ENCODE measurements at regions not wholly inside any gene's neighbourhood (a gene's known extent, or its start where the extent isn't known, plus 50 kb on each side); places are given as distances from the start of the nearest gene placed in this dataset.

GRCh38 chr20:57896563-57896962, 186.7 kb upstream of the PMEPA1 start:
- Histone ChIP-seq H3K4me1 (ENCODE audit: control insufficient read depth in 3 of 3, insufficient read depth in 2 of 3, low read depth in 1 of 3, low read length in 2 of 3) (peaks cover 0 to 12% (median 0%) of the 10 kb centered on the region in 3 donors), H3K27me3 (ENCODE audit: control insufficient read depth in 3 of 3, insufficient read depth in 3 of 3, low read length in 3 of 3) (no peaks in the 10 kb centered on the region), H3K4me3 (ENCODE audit: low read depth in 1 of 3, low read length in 3 of 3) (no peak overlapping the region), H3K36me3 (ENCODE audit: control insufficient read depth in 3 of 3, insufficient read depth in 2 of 3, low read depth in 1 of 3, low read length in 3 of 3) (no peaks in the 10 kb centered on the region), H3K27ac (ENCODE audit: low read depth in 1 of 3, low read length in 2 of 3) (no peak overlapping the region), H3K9me3 (ENCODE audit: control insufficient read depth in 2 of 2, insufficient read depth in 1 of 2, low read depth in 1 of 2, low read length in 1 of 2) (no peaks in the 10 kb centered on the region)
- 13 to 55% (median 52%) methylated on average over 6 of the region's 6 CpGs for WGBS, 3 donors
- FAIRE-seq, result no peak
- DNase-seq, result no peak

DNA sequence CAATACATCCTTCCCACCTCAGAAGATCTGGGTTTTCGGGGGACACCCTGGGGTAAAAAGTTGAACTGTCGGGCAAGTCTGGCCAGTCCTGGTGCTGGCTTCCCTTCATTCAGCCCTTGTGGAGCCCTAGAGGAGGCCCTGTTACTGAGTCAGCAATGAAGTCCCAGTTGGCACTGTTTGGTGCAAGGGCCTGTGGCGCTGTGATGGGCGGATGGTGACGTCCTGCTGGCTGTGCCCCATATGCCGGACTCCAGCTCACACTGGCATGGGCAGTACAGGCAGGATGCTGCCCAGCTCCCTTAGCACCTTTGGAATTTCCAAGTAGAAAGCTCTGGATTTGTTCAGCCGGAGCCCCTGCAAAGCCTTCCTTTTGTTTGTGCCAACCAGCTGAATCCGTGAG, 186.2 kb upstream of the PMEPA1 start:
- Histone ChIP-seq H3K9me3 (ENCODE audit: control insufficient read depth in 2 of 2, insufficient read depth in 1 of 2, low read depth in 1 of 2, low read length in 1 of 2) (no peaks in the 10 kb centered on the region), H3K4me3 (ENCODE audit: low read depth in 1 of 3, low read length in 3 of 3) (no peak overlapping the region), H3K36me3 (ENCODE audit: control insufficient read depth in 3 of 3, insufficient read depth in 2 of 3, low read depth in 1 of 3, low read length in 3 of 3) (no peaks in the 10 kb centered on the region), H3K27me3 (ENCODE audit: control insufficient read depth in 3 of 3, insufficient read depth in 3 of 3, low read length in 3 of 3) (no peaks in the 10 kb centered on the region), H3K4me1 (ENCODE audit: control insufficient read depth in 3 of 3, insufficient read depth in 2 of 3, low read depth in 1 of 3, low read length in 2 of 3) (peaks cover 0 to 12% (median 0%) of the 10 kb centered on the region in 3 donors), H3K27ac (ENCODE audit: low read depth in 1 of 3, low read length in 2 of 3) (no peak overlapping the region)
- WGBS, 3 donors, result 86 to 93% (median 88%) methylated on average over 8 of the region's 8 CpGs
- no peak for FAIRE-seq
- no peak for DNase-seq

DNA sequence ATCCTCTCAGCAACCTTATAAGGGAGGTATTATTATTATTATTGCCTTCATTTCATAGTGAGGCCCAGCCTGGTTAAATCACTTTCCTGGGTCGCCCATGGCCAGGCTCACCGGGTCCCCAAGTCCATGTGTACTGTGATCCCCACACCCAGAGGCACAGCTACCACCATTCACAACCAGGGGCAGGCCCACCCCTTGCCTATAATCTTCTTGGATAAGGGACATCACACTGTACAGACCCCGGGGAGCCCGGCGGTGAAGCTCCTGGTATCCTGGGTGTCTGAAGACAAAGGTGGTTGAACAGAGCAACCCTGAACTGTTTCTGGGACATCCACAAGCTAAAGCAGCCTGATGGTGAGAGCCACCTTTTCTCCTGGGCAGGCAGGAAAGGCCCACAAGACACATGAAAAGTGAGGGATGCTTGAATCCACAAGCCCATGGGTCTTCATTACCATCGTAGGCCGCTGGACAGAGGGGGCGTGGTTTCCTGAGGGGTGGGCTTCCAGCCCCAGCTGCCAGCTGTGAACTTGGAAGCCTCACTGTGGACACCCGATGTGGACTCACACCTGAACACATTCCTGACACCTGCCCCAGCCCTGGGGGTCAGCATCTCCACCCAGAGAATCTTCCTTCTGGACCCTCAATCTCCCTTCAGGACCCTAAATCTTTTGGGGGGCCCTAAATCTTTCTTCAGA, 185.5 kb upstream of the PMEPA1 start:
- peaks cover 0 to 12% (median 0%) of the 10 kb centered on the region in 3 donors for H3K4me1 ChIP-seq (ENCODE audit: control insufficient read depth in 3 of 3, insufficient read depth in 2 of 3, low read depth in 1 of 3, low read length in 2 of 3)
- DNase-seq, result no peak
- H3K27me3 ChIP-seq (ENCODE audit: control insufficient read depth in 3 of 3, insufficient read depth in 3 of 3, low read length in 3 of 3), result no peaks in the 10 kb centered on the region
- no peaks in the 10 kb centered on the region for H3K36me3 ChIP-seq (ENCODE audit: control insufficient read depth in 3 of 3, insufficient read depth in 2 of 3, low read depth in 1 of 3, low read length in 3 of 3)
- WGBS, 3 donors, result 87 to 92% (median 89%) methylated on average over 9 of the region's 9 CpGs
- no peak for FAIRE-seq
- no peak overlapping the region for H3K4me3 ChIP-seq (ENCODE audit: low read depth in 1 of 3, low read length in 3 of 3)
- no peaks in the 10 kb centered on the region for H3K9me3 ChIP-seq (ENCODE audit: control insufficient read depth in 2 of 2, insufficient read depth in 1 of 2, low read depth in 1 of 2, low read length in 1 of 2)
- H3K27ac ChIP-seq (ENCODE audit: low read depth in 1 of 3, low read length in 2 of 3), result no peak overlapping the region

GRCh38 chr20:57894522-57894921, 184.7 kb upstream of the PMEPA1 start:
- Histone ChIP-seq H3K4me3 (ENCODE audit: low read depth in 1 of 3, low read length in 3 of 3) (no peak overlapping the region), H3K27me3 (ENCODE audit: control insufficient read depth in 3 of 3, insufficient read depth in 3 of 3, low read length in 3 of 3) (no peaks in the 10 kb centered on the region), H3K27ac (ENCODE audit: low read depth in 1 of 3, low read length in 2 of 3) (no peak overlapping the region), H3K9me3 (ENCODE audit: control insufficient read depth in 2 of 2, insufficient read depth in 1 of 2, low read depth in 1 of 2, low read length in 1 of 2) (no peaks in the 10 kb centered on the region), H3K4me1 (ENCODE audit: control insufficient read depth in 3 of 3, insufficient read depth in 2 of 3, low read depth in 1 of 3, low read length in 2 of 3) (peaks cover 0 to 12% (median 0%) of the 10 kb centered on the region in 3 donors), H3K36me3 (ENCODE audit: control insufficient read depth in 3 of 3, insufficient read depth in 2 of 3, low read depth in 1 of 3, low read length in 3 of 3) (no peaks in the 10 kb centered on the region)
- FAIRE-seq (no peak), DNase-seq (no peak)

GRCh38 chr20:57894096-57894495, 184.3 kb upstream of the PMEPA1 start:
- WGBS, 3 donors, result 89 to 94% (median 89%) methylated on average over 10 of the region's 10 CpGs
- DNase-seq, result no peak

GRCh38 chr20:57893366-57893999, 183.7 kb upstream of the PMEPA1 start:
- 88 to 91% (median 89%) methylated on average over 16 of the region's 16 CpGs for WGBS, 3 donors
- no peaks in the 10 kb centered on the region for H3K9me3 ChIP-seq (ENCODE audit: control insufficient read depth in 2 of 2, insufficient read depth in 1 of 2, low read depth in 1 of 2, low read length in 1 of 2)
- peaks cover 0 to 12% (median 0%) of the 10 kb centered on the region in 3 donors for H3K4me1 ChIP-seq (ENCODE audit: control insufficient read depth in 3 of 3, insufficient read depth in 2 of 3, low read depth in 1 of 3, low read length in 2 of 3)
- no peaks in the 10 kb centered on the region for H3K27me3 ChIP-seq (ENCODE audit: control insufficient read depth in 3 of 3, insufficient read depth in 3 of 3, low read length in 3 of 3)
- no peak overlapping the region for H3K4me3 ChIP-seq (ENCODE audit: low read depth in 1 of 3, low read length in 3 of 3)
- DNase-seq (no peak), FAIRE-seq (no peak)
- H3K27ac ChIP-seq (ENCODE audit: low read depth in 1 of 3, low read length in 2 of 3), result no peak overlapping the region
- H3K36me3 ChIP-seq (ENCODE audit: control insufficient read depth in 3 of 3, insufficient read depth in 2 of 3, low read depth in 1 of 3, low read length in 3 of 3), result no peaks in the 10 kb centered on the region

More at GRCh38 chr20:57894096-57894495, 184.3 kb upstream of the PMEPA1 start:
- H3K9me3 ChIP-seq (ENCODE audit: control insufficient read depth in 2 of 2, insufficient read depth in 1 of 2, low read depth in 1 of 2, low read length in 1 of 2), result no peaks in the 10 kb centered on the region
- H3K36me3 ChIP-seq (ENCODE audit: control insufficient read depth in 3 of 3, insufficient read depth in 2 of 3, low read depth in 1 of 3, low read length in 3 of 3), result no peaks in the 10 kb centered on the region
- FAIRE-seq, result no peak
- H3K4me3 ChIP-seq (ENCODE audit: low read depth in 1 of 3, low read length in 3 of 3), result no peak overlapping the region
- H3K27ac ChIP-seq (ENCODE audit: low read depth in 1 of 3, low read length in 2 of 3), result no peak overlapping the region
- no peaks in the 10 kb centered on the region for H3K27me3 ChIP-seq (ENCODE audit: control insufficient read depth in 3 of 3, insufficient read depth in 3 of 3, low read length in 3 of 3)
- peaks cover 0 to 12% (median 0%) of the 10 kb centered on the region in 3 donors for H3K4me1 ChIP-seq (ENCODE audit: control insufficient read depth in 3 of 3, insufficient read depth in 2 of 3, low read depth in 1 of 3, low read length in 2 of 3)

DNA sequence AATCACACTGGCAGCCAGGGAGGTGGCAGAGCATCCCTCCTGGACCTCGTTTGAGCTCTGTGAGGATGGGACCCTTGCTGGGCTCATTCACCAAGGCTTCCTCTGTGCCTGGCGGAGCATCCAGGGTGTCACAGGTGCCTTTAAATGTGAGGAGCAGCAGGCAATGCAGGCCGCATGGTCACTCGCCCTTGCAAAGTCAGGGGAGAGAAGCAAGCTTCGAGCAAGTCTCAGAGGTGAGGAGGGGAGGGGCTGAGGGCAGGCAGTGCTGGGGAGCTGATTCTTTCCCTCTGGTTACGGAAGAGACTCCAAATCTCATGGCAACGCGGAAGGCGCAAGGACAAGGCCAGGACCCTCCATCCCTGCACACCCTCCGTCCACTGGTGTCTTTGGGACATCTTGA, 182.7 kb upstream of the PMEPA1 start:
- no peaks in the 10 kb centered on the region for H3K9me3 ChIP-seq (ENCODE audit: control insufficient read depth in 2 of 2, insufficient read depth in 1 of 2, low read depth in 1 of 2, low read length in 1 of 2)
- H3K27me3 ChIP-seq (ENCODE audit: control insufficient read depth in 3 of 3, insufficient read depth in 3 of 3, low read length in 3 of 3), result no peaks in the 10 kb centered on the region
- DNase-seq, result no peak
- H3K4me1 ChIP-seq (ENCODE audit: control insufficient read depth in 3 of 3, insufficient read depth in 2 of 3, low read depth in 1 of 3, low read length in 2 of 3), result peaks cover 0 to 7% (median 0%) of the 10 kb centered on the region in 3 donors
- no peak for FAIRE-seq
- no peak overlapping the region for H3K27ac ChIP-seq (ENCODE audit: low read depth in 1 of 3, low read length in 2 of 3)
- no peaks in the 10 kb centered on the region for H3K36me3 ChIP-seq (ENCODE audit: control insufficient read depth in 3 of 3, insufficient read depth in 2 of 3, low read depth in 1 of 3, low read length in 3 of 3)
- WGBS, 3 donors, result 88 to 89% (median 88%) methylated on average over 10 of the region's 10 CpGs
- H3K4me3 ChIP-seq (ENCODE audit: low read depth in 1 of 3, low read length in 3 of 3), result no peak overlapping the region

- FAIRE-seq (no peak), DNase-seq (no peak)
- no peaks in the 10 kb centered on the region for H3K9me3 ChIP-seq (ENCODE audit: control insufficient read depth in 2 of 2, insufficient read depth in 1 of 2, low read depth in 1 of 2, low read length in 1 of 2)
- 60 to 69% (median 62%) methylated on average over 5 of the region's 5 CpGs for WGBS, 3 donors
- H3K27ac ChIP-seq (ENCODE audit: low read depth in 1 of 3, low read length in 2 of 3), result no peak overlapping the region
- no peak overlapping the region for H3K4me3 ChIP-seq (ENCODE audit: low read depth in 1 of 3, low read length in 3 of 3)
- H3K27me3 ChIP-seq (ENCODE audit: control insufficient read depth in 3 of 3, insufficient read depth in 3 of 3, low read length in 3 of 3), result no peaks in the 10 kb centered on the region
- H3K4me1 ChIP-seq (ENCODE audit: control insufficient read depth in 3 of 3, insufficient read depth in 2 of 3, low read depth in 1 of 3, low read length in 2 of 3), result no peaks in the 10 kb centered on the region
- no peaks in the 10 kb centered on the region for H3K36me3 ChIP-seq (ENCODE audit: control insufficient read depth in 3 of 3, insufficient read depth in 2 of 3, low read depth in 1 of 3, low read length in 3 of 3)
These were observed 181.2 kb upstream of the PMEPA1 start for GRCh38 chr20:57891014-57891413.

All from small intestine (tissue), 7 donors.